ENCODE measurements at regions not wholly inside any gene's neighbourhood (a gene's known extent, or its start where the extent isn't known, plus 50 kb on each side); places are given as distances from the start of the nearest gene placed in this dataset.

DNA sequence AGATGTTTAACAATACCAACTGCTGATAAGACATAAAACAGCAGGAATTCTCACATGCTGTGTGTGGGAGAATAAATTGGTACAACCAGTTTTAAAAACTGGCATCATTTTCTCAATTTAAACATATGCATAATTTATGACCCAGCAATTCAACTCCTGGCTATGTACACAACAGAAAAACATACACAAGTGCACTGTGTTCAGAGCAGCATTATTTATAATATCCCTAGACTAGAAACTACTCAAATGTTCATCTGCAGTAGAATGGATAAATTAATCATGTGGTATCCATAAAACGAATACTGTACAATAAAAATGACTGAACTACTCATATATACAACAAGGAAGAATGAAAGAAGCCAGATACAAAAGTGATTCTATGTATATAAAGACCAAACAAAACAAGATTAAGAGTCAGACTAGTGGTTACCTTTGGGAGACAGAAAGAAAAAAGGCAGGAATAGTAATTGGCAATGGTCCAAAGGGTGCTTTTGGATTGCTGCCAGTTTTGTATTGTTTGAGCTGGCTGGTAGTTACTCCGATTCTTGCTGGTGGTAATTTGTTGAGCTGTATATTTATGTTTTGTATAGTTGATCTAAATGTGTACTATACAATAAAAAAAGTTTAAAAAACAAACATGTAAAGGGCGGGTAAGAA is 306.0 kb downstream of the TFEC start:
- TF ChIP-seq CTCF (IDR thresholded peaks at IDR 0.05) (no peak), POLR2A (IDR thresholded peaks at IDR 0.05) (no peak)
